WTC11 (cell line): ENCODE measurements at regions not wholly inside any gene's neighbourhood (a gene's known extent, or its start where the extent isn't known, plus 50 kb on each side); places are given as distances from the start of the nearest gene placed in this dataset.

Source experiments
- JUN ChIP-seq: sonication (generic); formaldehyde crosslinking; IDR thresholded peaks from 2 replicates; pipeline ENCODE4 v1.8.0; 2023; ENCODE audit warnings: mild to moderate bottlenecking, missing genetic modification reagents
- MXD4 ChIP-seq: fragments of 250-450 bp; sonication (Bioruptor Pico); IDR thresholded peaks from 2 replicates; pipeline ENCODE4 v1.8.0; 2021; ENCODE audit warnings: mild to moderate bottlenecking, moderate library complexity, borderline replicate concordance
- NR1H2 ChIP-seq: sonication (generic); formaldehyde crosslinking; IDR thresholded peaks from 2 replicates; pipeline ENCODE4 v1.9.0; 2021; ENCODE audit warnings: mild to moderate bottlenecking, moderate library complexity, missing genetic modification reagents
- RELA ChIP-seq: sonication (generic); formaldehyde crosslinking; IDR thresholded peaks from 2 replicates; pipeline ENCODE4 v1.8.1; 2022; ENCODE audit warnings: missing genetic modification reagents, mild to moderate bottlenecking, borderline replicate concordance
- RORB ChIP-seq: fragments of 250-450 bp; sonication (Bioruptor Pico); IDR thresholded peaks from 2 replicates; pipeline ENCODE4 v1.9.0; 2021; ENCODE audit warnings: mild to moderate bottlenecking
- ZNF263 ChIP-seq: sonication (generic); formaldehyde crosslinking; IDR thresholded peaks from 2 replicates; pipeline ENCODE4 v1.8.1; 2022; ENCODE audit warnings: low read depth, mild to moderate bottlenecking, moderate library complexity, missing genetic modification reagents
- TF ChIP-seq, protein P1 (sequence below): fragments of 200-600 bp; IDR thresholded peaks from 2 replicates; pipeline ENCODE4 v1.8.0; 2022; ENCODE audit warnings: antibody characterized with exemption
- TF ChIP-seq, protein P2 (sequence below): sonication (generic); formaldehyde crosslinking; IDR thresholded peaks from 2 replicates; pipeline ENCODE4 v1.8.1; 2022; ENCODE audit warnings: low read depth, missing genetic modification reagents, borderline replicate concordance
- TF ChIP-seq, protein P3 (sequence below): sonication (generic); formaldehyde crosslinking; IDR thresholded peaks from 2 replicates; pipeline ENCODE4 v1.8.1; 2022; ENCODE audit warnings: mild to moderate bottlenecking, moderate library complexity, missing genetic modification reagents
- TF ChIP-seq, protein P4 (sequence below): fragments of 250-450 bp; sonication (Bioruptor Pico); IDR thresholded peaks from 2 replicates; pipeline ENCODE4 v2.1.2; 2022; ENCODE audit warnings: mild to moderate bottlenecking, moderate library complexity

DNA sequence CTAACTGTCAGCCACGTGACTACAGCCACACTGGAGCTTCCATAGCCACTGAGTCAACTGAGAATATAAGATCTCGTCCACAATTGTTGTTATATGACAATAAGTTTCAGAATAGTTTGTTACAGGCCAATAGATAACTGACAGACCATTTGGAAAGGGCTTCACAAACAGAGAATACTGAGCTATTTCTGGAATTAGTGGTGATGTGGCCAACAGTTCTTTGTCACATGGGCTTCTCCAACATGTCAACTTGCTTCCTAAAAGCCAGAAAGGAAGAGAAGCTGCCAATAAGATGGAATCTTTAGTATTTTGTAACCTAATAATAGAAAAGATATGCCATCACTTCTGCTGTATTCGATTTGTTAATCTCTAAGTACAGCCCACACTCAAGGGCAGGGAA, 1220.4 kb downstream of the CDH8 start:
- TF ChIP-seq, protein P1, sequence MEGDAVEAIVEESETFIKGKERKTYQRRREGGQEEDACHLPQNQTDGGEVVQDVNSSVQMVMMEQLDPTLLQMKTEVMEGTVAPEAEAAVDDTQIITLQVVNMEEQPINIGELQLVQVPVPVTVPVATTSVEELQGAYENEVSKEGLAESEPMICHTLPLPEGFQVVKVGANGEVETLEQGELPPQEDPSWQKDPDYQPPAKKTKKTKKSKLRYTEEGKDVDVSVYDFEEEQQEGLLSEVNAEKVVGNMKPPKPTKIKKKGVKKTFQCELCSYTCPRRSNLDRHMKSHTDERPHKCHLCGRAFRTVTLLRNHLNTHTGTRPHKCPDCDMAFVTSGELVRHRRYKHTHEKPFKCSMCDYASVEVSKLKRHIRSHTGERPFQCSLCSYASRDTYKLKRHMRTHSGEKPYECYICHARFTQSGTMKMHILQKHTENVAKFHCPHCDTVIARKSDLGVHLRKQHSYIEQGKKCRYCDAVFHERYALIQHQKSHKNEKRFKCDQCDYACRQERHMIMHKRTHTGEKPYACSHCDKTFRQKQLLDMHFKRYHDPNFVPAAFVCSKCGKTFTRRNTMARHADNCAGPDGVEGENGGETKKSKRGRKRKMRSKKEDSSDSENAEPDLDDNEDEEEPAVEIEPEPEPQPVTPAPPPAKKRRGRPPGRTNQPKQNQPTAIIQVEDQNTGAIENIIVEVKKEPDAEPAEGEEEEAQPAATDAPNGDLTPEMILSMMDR, result no peak
- TF ChIP-seq, protein P2, sequence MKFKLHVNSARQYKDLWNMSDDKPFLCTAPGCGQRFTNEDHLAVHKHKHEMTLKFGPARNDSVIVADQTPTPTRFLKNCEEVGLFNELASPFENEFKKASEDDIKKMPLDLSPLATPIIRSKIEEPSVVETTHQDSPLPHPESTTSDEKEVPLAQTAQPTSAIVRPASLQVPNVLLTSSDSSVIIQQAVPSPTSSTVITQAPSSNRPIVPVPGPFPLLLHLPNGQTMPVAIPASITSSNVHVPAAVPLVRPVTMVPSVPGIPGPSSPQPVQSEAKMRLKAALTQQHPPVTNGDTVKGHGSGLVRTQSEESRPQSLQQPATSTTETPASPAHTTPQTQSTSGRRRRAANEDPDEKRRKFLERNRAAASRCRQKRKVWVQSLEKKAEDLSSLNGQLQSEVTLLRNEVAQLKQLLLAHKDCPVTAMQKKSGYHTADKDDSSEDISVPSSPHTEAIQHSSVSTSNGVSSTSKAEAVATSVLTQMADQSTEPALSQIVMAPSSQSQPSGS (CRISPR knock-in tag), result no peak
- no peak for TF ChIP-seq RORB (CRISPR knock-in tag)
- no peak for TF ChIP-seq MXD4
- no peak for TF ChIP-seq ZNF263 (CRISPR knock-in tag)
- TF ChIP-seq JUN (CRISPR knock-in tag), result no peak
- TF ChIP-seq, protein P3, sequence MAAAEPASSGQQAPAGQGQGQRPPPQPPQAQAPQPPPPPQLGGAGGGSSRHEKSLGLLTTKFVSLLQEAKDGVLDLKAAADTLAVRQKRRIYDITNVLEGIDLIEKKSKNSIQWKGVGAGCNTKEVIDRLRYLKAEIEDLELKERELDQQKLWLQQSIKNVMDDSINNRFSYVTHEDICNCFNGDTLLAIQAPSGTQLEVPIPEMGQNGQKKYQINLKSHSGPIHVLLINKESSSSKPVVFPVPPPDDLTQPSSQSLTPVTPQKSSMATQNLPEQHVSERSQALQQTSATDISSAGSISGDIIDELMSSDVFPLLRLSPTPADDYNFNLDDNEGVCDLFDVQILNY (CRISPR knock-in tag), result no peak
- TF ChIP-seq RELA (CRISPR knock-in tag), result no peak
- TF ChIP-seq, protein P4, sequence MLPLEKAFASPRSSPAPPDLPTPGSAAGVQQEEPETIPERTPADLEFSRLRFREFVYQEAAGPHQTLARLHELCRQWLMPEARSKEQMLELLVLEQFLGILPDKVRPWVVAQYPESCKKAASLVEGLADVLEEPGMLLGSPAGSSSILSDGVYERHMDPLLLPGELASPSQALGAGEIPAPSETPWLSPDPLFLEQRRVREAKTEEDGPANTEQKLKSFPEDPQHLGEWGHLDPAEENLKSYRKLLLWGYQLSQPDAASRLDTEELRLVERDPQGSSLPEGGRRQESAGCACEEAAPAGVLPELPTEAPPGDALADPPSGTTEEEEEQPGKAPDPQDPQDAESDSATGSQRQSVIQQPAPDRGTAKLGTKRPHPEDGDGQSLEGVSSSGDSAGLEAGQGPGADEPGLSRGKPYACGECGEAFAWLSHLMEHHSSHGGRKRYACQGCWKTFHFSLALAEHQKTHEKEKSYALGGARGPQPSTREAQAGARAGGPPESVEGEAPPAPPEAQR (CRISPR knock-in tag), result no peak
- TF ChIP-seq NR1H2 (CRISPR knock-in tag), result no peak
